NCI-H524 (cell line): ENCODE measurements at regions not wholly inside any gene's neighbourhood (a gene's known extent, or its start where the extent isn't known, plus 50 kb on each side); places are given as distances from the start of the nearest gene placed in this dataset.
"Not testable (repeated sequence)": the region's sequence is repeated elsewhere in the genome, so short reads cannot be mapped to it uniquely, and the experiment has no call there.

Experiments used
- DNase-seq, 2 experiments: peaks; one replicate each; lab custom pipeline; 2025; lab: John Stamatoyannopoulos, UW

DNA sequence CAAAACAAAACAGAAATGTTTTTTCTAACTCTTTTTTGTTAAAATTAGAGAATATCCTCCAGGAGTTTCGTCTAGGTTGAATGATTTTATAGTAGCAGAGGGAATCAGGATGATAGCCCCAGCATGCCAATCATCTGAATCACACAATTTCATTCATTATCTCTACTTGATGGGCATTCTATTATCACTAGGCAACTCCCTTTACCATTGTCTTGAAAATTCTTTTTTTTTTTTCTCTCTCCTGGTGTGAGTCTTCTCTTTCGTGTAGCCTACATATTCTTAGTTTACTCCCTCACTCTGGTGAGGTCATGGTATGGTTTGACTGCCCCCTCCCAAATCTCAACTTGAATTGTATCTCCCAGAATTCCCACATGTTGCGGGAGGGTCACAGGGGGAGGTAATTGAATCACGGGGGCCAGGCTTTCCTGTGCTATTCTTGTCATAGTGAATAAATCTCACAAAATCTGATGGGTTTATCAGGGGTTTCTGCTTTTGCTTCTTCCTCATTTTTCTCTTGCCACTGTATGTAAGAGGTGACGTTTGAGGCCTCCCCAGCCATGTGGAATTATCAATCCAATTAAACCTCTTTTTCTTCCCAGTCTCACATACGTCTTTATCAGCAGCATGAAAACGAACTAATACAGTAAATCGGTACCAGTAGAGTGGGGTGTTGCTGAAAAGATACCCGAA is 105.0 kb downstream of the OTUD1 start:
- DNase-seq, result no peak

DNA sequence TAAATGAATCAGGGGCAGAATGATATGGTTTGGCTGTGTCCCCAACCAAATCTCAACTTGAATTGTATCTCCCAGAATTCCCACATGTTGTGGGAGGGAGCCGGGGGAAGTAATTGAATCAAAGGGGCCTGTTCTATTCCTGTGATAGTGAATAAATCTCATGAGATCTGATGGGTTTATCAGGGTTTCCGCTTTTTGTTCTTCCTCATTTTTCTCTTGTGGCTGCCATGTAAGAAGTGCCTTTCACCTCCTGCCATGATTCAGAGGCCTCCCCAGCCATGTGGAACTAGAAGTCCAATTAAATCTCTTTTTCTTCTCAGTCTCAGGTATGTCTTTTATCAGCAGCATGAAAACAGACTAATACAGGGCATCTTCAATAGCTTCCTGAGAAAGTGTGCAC is 107.0 kb downstream of the OTUD1 start:
- not testable (repeated sequence) for DNase-seq

DNA sequence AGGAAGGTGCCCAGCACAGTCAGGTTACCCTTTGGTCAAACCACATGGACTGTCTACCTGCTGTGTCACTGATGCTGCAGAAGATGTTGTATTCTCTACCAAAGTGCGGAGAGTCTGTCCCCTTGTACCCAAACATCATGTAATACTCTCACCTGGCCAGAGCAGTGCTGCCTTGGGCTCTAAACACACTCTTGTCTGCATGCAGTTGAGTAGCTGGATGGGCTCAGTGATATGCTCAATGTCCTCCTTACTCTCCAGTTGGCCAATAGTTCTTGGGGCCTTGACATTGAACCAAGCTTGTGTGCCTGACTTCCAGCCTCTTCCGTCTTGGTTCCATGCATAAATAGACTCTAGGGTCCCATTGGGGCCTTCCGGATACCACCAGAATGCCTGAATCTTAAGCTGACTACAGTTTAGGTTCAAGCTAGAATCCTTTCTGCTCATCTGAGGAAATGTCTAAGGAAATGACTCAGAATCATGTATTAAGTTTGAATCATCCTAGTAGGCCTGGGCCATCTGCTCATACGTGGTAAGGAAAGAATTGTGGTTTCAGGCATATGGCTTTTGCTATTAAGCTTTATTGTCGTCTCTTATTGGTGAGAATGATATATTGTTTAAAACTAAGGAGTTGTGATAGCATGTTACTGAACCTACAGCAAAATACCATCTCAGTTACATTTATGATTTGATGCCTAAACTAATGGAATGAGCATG is 118.0 kb downstream of the OTUD1 start:
- no peak for DNase-seq

DNA sequence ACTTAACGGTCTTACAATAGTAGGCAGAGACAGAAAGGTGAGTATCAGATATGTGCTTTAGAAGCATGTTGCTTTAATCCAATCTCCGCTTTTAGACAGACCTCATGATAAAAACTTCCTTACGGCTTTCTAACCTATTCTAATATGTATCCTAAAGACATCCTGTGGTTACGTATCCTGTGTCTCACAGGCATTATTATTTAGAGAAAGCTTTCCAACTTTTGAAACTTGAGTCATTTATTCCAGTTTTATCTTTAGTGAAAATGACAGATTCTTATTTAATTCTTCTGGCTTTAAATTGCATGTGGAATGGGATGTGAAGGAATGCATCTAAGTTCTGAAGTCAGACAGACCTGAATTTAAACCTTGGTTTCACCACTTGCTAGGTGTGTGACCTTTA is 118.9 kb downstream of the OTUD1 start:
- no peak for DNase-seq

DNA sequence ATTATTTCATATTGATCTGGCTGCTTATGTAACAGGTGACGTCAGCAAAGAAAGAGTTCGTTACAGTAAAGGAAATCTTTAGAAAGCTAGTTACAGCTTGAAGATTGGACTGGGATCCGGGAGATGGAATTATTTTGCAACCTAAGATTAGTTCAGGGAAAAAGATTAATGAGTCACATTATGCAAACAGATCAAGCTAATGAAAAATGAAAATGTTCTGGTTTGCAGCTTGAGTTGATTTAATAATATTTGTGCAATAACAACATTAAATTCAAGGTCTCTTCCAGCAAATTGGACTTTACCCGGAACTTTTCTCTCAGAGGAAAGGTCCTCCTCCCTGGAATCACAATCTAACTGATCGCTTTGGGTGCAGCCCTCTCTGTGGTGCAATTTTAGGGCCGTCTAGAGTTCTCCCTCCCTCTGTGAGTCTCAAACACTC is 119.5 kb downstream of the OTUD1 start:
- DNase-seq, result no peak

DNA sequence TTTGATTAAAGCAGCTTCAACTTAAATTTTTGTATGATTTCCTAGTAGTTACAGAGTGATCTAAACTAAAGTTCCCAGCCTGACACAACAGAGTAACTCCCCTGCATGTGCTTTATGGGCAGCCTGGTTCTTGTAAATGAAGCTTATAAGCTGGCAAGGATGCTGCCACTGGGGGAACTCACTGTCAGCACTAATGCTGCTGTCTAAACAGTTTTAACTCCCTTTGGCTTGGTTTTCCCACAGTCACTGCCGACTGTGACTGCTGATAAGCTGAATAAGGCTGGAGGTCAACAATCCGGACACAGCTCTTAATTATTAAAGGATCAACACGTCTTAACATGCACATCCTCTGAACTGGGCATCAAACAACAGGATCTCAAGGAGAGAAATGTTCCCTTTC is 130.1 kb downstream of the OTUD1 start:
- DNase-seq, result no peak

DNA sequence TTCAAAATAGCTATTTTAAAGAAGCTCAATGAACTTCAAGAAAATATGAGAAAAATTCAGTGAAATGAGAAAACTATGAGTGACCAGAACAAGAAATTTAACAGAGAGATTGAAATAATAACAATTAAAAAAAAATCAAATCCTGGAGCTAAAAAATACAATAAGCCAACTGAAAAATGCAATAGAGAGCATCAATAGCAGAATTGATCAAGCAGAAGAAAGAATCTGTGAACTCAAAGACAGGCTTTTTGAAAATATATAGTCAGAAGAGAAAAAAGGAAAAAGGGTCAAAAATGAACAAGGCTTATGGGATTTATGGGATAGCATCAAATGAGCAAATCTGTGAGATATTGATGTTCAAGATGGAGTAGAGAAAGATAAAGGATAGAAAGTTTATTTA is 133.0 kb downstream of the OTUD1 start:
- DNase-seq, result no peak

DNA sequence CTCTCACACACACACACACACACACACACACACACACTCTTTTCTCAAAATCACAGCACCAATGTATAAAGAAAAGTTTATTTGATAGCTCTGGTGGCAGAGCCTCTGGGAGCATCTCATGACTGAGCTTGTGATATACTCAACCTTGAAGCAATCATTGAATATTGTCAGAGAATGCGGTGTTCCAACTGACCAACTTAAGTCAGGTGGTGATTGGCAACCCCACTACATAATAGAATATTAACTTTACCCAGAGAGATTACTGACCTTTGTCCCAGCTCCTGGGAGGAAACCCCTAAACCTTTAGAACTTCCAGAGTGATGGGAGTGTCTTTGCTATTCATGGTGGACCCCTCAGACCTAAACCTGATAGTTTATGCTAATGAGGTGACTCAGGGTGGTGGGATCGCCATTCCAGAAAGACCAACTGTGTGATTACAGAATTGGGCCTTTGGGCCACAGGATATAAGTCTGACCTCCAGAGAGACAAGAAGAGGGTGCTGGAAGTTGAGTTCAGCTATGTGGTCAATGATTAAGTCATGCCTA is 143.1 kb downstream of the OTUD1 start:
- DNase-seq, result no peak

DNA sequence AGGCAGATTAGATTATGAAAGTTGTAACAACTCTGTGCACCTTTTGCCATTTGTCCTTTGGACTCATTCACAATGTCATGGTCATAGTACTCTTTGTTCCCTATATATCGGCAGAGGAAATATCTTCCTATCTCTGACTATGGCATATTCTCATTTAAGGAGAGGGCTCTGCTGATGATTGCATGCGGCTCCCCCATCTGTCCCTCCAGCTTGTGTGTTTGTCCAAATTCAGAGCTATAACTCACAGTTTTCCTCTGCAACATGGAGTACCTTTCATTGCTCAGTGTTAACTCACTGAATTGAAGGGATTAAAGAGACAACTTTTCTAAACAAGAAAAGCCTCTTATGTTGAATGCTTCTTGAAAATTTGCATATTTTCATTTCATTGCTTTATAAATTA is 145.5 kb downstream of the OTUD1 start:
- no peak for DNase-seq

DNA sequence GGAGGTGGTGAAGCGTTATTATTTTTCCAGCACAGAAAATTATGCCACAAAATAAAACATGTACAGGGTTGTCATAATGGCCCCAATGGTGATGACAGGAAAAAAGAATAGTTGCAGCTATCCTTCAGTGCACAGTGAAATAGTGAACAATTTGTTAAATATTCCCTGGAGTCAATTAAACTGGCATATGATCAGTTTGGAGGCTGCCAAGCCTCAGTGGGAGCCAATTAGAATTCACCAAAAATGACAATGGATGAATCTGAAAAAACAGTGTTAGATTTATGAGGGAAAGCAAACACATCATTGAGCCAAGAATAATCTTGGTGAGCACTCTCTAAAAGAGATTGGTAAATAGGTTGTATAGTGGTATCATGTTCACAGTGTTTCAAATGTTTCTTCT is 146.3 kb downstream of the OTUD1 start:
- DNase-seq, result no peak

DNA sequence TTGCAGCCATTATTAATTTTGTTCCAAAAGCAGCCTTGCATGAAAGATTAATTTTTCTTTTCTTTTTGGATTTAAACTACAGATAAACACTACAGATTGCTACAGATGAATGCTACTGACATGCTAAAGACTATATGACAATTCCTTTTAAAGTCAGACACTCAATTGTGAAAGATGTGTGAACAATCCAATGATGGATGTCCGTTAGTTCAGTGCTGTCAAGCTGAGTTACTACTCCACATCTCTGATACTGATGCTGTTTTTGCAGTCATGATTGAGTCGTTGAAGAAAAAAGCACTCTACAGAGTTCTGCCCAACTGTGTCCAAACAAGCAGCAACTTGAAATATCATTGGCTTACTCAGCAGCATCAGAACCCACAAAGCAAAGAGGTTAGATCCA is 146.8 kb downstream of the OTUD1 start:
- DNase-seq, result no peak

DNA sequence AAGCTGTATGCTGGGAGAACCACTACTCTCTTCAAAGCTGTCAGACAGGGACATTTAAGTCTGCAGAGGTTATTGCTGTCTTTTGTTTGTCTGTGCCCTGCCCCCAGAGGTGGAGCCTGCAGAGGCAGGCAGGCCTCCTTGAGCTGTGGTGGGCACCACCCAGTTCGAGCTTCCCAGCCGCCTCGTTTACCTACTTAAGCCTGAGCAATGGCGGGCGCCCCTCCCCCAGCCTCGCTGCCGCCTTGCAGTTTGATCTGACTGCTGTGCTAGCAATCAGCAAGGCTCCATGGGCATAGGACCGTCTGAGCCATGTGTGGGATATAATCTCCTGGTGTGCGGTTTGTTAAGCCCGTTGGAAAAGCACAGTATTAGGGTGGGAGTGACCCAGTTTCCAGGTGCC is 156.4 kb downstream of the OTUD1 start:
- not testable (repeated sequence) for DNase-seq

DNA sequence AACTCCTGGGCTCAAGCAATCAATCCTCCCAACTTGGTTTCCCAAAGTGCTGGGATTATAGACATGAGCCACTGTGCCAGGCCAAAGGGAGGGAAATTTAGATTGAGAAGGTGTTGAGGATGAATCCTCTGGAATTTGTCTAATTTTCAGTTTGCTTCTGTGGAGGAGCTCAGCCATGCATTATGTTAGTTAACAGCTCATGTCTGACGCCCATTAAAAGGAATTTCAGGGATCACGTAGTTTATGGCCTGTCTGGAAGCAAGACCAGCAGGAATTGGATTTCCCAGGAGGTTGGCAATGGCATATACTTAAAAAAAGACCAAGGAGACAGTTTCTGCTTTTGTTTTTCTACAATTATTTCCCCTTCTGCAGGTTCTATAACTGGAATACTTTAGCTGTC is 165.7 kb downstream of the OTUD1 start:
- DNase-seq, result no peak

DNA sequence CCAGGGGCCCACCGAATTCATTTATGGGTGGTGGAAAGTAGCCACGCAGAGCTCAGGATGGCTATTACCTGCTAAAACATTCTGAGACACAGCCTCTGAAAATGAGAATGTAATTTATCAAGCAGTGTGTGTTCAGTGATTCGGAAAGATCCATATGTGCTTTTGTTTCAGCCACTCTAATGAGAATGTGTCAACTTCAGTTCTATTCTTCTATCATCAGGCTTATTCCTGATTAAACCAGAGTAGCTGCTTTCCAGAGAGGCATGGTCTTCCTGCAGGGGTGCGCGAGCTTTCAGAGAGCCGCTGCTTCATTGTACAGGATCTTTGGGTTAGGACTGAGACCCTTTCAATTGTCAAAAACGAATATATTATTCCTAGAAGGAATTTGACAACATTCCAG is 167.6 kb downstream of the OTUD1 start:
- DNase-seq, result no peak

DNA sequence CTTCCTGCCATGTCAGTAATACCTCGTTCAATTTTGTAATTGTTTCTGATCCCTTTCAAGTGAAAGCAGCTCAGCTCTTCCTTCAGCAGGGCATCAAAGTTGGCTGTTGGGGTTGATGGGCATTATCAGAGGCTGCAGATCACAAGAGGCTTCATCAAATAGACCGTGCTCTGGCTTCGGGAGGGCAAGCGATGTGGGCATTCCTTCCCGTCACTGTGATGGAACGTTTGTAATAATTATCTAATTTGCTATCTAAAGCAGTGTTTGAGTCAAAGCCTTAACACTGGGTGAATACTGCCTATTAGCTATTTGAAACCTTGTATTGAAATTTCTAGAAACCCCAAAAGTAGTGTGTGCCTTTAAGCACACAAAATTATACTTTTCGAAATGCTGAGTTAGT is 170.1 kb downstream of the OTUD1 start:
- DNase-seq, result no peak

DNA sequence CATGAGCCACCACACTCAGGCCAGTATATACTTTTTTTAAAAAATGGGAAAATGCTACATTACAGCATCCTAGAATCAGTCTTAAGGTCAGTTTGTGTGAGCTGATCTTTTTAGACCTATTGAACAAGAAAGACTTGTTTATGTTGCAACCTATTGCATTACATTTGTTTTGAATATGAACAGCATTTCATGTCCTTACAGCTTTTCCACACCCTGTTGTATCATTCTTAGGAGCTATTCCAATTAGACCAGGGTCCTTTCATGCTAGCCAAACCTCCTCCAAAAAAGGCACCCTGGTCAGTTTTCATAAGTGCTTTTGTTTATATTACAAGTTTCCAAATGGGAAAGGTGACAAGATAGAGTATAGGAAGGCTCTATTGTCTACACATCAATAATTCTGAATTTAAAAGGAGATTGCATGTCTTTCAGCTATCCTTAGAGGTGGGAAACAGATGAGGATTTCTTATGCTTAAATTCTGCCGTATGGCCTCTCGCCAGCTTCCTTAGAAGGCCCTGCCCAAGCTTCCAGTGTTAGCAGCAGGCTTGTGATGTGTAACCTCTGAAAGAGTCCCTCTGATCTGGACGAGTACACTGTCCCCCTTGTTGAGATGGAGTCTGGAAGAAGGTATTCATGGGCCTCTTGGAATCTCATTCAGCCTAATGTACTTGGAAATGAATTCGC is 171.9 kb downstream of the OTUD1 start:
- DNase-seq, result no peak

DNA sequence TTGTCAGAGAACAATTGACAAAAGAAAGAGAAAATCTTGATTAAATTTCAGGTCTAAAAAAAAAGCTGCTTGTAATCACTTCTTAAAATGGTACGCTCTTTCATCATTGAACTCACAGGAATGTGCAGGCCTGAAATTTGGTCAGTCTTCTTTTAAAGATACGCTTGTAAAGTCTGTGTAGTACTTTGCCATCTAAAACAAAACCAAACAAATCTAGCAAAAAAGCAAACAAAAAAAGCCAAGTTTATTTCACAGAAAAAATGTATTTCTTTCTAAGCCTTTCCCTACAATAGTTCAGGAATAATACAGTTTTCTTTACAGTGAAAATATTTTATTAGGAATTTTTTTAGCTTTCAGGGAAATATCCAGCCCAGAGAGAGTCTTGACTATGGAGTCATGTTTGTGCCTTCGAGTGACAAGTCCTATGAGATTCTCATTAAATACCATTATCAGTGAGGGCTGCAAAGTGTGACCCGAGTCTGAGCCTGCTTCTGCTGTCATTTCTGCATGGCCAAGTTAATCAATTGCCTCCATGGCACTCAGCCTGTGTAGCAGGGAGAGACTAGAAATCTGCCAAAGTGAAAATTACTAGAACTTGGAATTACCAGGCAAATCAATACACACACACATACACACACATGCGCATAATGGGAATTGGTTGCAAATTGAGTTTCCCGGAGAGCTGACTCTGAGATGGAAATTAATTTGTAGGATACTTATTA is 172.6 kb downstream of the OTUD1 start:
- no peak for DNase-seq

DNA sequence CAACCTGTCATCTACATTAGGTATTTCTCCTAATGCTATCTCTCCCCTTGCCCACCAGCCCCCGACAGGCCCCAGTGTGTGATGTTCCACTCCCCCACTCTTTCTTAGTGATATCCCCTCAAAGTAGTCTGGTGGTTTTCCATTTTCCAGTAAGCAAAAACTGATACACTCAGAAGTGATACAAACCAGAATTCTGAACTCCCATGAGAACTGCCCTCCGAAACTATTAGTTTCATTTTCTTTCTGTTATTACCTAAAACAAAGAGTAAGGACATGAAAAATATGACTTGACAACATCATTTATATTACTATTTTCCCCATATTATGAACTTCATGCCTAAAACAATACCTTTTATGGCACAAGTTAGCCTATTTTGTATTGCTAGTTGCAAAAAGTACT is 175.0 kb downstream of the OTUD1 start:
- no peak for DNase-seq

DNA sequence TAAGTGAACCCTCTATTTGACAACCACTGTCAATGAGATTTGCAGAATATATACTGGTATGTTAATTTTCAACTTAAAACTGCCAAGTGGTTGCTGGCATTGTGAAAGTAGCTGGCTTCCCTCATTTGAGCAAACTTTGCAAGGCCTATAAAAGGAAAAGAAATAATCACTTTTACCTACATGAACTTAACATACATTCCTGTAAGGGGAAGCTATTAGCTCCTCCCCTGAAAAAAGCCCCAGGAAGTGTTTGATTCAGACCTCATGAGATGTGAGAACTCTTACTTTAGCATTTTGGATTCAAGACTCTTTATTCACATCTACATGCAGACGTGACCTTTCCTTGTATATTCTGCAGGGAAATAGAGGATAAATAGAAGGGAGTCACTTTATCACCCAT is 175.6 kb downstream of the OTUD1 start:
- no peak for DNase-seq

DNA sequence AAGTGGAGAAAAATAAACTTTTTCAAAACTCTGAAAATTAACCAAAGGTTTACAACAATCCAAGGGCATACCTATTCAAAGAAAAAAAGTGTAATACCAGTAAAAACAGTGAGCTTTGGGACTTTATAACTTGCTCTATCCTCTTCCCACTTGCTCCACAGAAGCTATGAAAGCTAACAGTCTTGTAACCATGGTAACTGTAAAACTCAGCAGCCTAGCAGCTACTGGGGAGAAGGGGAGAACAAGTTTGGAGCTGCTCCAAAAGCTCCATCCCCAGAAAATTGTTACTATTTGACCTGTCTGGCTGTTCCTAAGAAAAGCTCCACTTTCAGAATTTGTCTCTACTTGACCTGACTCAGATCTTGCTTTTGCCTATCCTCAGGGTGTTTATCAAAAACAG is 191.5 kb downstream of the OTUD1 start:
- DNase-seq, result no peak

DNA sequence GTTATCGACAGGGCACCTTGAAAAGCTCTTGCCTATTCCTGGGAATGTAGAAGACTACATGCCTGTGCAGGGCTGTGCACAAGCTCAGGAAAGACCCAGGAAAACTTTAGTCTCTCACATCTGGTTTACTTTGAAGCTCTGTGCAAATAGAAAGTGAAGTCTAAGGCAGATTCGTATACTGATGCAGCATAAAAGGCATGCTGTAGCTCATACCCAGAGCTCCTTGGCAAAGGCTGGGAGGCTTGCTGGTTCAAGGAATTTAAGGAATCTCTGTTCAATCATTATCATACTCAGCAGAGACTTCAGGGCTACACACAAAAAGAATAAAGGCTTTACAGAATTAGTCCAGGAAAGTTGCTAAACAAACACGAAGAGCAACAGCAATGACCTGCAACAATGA is 192.0 kb downstream of the OTUD1 start:
- DNase-seq, result no peak

DNA sequence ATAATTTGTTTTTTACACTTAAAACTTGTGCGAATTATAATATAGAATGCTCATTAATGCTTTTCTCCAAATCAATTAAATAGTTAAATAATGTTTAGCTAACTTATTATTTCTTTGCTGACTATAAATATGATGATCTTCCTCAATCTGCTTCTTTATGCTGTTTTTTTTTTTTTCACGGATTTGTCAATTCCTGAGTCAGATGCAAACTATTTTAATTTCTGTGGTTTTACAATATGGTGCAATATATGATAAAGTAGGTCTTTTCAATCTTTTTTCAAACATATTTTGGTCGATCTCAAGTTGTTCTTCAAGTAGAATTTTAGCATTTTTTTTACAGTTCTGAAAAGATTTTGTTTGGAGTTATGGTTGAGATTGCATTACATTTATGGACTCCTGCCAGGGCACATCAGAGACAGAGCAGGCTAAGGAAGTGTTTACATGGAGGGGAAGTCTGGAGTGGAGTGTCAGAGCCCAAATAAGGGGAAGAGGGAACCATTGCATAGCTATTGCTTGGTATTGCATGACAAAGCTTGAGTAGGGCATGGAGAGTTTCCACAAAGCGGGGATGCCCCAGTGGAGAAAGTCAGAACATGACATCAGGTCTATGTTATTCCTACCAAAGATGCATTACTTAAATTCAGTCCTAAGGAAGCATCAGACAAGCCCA is 204.4 kb downstream of the OTUD1 start:
- no peak for DNase-seq
